OCI-LY1 (cell line): ENCODE measurements at regions not wholly inside any gene's neighbourhood (a gene's known extent, or its start where the extent isn't known, plus 50 kb on each side); places are given as distances from the start of the nearest gene placed in this dataset.

Experiments
- CTCF ChIP-seq: fragments of 200-600 bp; sonication (generic), shearing (Covaris generic); IDR thresholded peaks from 2 replicates; pipeline ENCODE4 v1.5.1; 2017; ENCODE audit warnings: mild to moderate bottlenecking, antibody characterized with exemption, low read length, moderate library complexity, mixed read lengths
- EZH2 ChIP-seq: fragments of 200-600 bp; sonication (generic), shearing (Covaris generic); IDR thresholded peaks from 2 replicates; pipeline ENCODE4 v1.8.0; 2017; ENCODE audit warnings: borderline replicate concordance, mixed run types, mild to moderate bottlenecking, antibody characterized with exemption, low read length, moderate library complexity, mixed read lengths

GRCh38 chr2:104597942-104598341 lies 256.0 kb upstream of the POU3F3 start:
- TF ChIP-seq CTCF (no peak), EZH2 (no peak)
